Esophagus mucosa (tissue), 1 donor: ENCODE measurements at regions not wholly inside any gene's neighbourhood (a gene's known extent, or its start where the extent isn't known, plus 50 kb on each side); places are given as distances from the start of the nearest gene placed in this dataset.

ENCODE experiments used
- ATAC-seq: fragments of 200-7000 bp; cut with Tn5 transposase; one replicate; pipeline ENCODE4 v1.9.1; 2020
- donor health status: DM: yes; HTN: yes; CAD: no.

DNA sequence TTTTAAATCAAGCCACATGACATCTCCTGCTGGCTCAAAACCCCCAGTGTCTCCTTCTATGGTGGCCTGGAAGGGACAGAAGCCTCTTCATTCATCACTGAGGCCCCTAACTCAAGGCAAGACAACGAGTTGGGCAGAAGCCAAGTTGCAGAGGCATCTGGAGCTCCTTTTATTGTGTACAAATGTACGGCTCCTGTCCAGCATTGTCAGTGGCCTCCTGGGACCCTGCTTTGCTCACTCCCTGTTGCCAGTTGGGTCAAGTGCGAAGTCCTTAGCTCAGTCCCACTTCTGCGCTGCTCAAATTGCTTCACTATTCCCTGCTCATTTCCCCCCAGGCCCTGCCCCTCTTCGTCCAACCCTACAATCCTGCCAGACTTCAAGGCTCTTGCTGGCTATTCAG, 181.2 kb upstream of the PMEPA1 start:
- no peak for ATAC-seq

DNA sequence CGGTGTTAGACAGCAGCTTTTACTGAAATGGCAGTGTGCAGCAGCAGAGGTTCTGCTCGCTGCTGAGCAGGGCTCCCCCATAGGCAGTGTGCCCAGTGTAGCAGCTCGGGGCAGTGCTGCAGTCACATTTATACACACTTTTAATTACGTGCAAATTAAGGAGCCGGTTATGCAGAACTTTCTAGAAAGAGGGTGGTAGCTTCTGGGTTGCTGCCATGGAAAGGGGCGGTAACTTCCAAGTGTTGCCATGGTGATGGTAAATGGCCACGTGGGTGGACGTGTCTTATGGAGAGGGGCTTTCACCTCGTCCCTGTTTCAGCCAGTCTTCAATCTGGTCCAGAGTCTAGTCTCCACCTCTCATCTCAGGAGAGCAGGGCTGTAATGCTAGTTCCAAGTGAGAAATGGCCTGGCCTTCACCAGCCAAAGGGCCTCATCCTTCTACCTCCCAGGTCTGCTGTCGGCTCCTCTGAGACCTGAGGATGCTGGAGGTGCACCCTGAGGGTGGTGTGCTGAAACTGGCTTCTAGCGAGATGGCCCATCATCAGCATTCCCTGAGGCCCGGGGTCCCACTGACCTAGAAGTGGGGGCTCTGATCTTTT, 180.5 kb upstream of the PMEPA1 start:
- ATAC-seq: no peak

DNA sequence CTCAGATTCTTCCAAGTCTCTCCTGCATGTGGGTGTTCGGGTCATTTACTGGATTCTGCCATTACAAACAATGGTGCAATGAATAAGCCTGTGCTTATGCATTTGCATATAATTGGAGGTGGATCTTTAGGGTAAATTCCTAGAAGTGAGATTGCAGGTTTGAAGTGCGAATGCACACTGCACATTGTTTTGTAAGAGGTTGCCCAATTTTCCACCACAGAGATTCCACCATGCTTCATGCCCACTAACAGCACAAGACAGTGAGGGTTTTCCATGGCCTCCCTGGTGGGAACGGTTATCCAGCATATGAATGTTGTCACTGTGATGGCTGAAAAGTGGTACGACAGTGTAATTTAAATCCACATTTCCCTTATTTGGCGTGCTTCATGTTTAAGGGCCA, 178.8 kb upstream of the PMEPA1 start:
- no peak for ATAC-seq

DNA sequence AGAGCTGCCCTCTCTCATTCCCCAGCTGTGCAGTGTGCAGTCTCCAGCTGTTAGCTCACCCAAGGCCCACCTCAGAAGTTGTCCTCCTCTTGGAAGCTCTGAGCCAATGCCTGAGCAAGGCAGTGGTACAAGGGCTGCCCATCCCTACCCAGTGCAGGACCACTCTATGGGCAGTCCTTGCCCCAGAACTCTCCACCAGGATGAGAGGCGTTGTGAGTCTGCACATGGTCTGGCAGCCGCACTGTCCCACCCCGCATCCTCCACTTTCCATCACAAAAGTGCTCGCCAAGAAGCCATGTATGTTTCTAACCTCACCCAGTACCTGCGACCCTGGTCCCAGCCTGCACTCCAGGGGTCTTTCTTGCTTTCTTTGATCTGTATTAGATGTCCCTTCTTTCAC, 175.1 kb upstream of the PMEPA1 start:
- no peak for ATAC-seq

DNA sequence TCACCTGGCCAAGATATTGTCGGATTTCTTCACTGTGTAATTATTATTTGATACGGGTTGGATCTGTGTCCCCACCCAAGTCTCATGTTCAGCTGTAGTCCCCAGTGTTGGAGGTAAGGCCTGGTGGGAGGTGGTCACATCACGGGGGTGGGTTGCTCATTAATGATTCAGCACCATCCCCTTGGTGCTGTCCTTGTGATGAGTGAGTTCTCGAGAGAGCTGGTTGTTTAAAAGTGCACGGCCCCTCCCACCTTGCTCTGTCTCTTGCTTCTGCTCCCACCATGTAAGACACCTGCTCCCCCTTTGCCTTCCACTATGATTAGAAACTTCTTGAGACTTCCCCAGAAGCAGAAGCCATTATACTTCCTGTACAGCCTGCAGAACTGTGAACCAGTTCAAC, 173.9 kb upstream of the PMEPA1 start:
- no peak for ATAC-seq

DNA sequence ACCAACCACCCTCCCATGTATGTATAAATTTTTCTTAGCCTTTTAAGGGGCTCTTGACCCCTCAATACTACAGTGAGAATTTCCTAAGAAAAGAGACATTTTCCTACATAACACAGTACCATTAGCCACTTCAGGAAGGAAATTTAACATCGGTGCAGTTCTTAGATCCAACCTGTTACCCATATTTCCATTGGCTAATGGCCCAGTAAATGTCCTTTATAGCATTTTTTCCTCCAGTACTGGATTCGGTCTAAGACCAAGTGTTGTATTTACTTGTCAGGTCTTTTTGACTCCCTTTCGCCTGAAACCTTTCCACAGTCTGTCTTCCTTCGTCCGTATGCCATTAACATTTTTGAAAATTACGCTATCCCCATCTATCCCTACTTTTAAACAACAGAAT, 173.4 kb upstream of the PMEPA1 start:
- no peak for ATAC-seq

DNA sequence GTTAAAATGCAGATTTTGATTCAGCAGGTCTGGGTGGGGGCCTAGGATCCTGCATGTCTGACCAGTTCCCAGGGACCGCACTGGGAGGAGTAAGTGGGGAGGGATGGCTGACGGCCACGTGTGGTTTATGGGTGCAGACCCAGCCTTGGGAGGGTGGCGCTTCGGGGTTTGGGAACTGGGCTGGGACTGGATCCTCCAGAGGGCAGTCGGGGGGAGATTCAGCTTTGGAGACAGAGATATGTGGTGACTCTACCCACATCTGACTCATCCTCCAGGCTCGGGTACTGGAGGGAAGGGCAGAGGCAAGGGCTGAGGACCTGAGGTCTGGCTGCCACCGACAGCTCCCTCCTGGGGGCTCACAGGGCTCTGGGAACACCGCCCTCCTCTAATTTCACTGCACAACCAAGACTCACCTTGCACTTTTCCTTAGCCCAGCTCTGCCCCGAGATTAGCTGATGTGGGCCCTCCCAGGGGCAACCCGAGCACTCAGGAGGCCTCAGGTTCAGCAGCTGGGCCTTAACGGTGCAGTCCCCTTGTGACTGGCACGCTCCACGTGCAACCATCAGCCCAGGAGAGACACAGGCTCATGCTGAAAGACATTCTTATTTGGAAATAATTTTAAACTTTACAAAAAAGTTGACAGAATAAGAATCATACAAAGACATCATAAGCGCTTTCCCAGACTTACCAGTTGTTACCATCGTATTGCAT, 172.8 kb upstream of the PMEPA1 start:
- ATAC-seq: no peak

DNA sequence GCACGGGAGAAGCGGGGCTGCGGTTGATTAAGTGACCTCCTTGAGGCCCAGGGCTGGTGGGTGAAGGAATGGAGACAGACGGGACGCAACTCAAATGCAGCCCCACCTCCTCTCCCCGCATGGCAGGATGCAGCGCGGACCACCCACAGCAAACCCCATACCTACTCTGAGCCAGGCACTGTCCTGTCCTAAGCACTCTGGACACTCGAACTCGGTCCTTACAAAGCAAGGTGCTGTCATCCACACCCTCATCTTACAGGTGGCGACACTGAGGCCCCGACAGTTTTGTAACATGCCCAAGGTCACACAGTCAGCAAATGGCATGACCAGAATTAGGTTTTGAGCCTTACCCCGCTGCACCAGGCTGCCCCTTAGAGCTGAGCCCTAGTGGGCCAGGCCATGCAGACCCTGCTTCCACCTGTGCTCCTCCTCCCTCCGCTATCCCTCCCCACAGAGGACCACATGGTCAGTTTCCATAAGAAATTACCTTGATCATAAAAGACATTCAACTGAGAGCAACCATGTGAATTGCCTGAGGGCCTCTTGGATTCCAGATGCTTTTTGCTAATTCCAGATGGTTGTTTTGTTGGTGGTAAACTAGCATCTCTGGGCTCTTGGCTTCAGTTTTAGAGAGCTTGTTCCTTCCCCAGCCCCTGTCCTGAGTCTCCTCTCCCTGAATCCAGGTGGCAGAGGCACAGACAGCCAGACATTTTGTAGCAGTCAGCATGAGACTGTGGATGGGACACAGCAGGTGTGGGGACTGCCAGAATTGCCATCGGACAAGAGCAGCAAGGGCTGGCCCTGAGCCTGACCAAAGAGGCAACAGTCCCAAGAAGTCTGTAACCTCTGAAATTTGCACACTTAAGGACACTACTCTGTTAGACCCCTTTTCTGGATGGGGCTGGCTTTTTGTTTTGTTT, 171.9 kb upstream of the PMEPA1 start:
- no peak for ATAC-seq

DNA sequence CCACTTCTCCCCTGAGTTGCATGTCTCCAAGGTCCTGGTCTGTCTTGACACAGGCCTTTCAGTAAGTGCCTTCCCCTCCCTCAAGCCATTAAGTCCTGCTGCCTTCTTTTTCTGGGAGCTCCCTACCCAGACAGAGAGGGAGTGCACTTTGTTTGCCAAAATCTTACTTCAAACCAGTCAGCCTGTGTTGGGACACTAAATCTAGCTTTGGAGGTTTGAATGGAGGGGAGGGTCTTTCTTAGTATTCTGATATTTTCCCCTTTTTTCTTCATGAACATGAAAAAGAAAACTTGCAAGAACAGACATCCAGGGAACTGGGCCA, 170.7 kb upstream of the PMEPA1 start:
- ATAC-seq: no peak

DNA sequence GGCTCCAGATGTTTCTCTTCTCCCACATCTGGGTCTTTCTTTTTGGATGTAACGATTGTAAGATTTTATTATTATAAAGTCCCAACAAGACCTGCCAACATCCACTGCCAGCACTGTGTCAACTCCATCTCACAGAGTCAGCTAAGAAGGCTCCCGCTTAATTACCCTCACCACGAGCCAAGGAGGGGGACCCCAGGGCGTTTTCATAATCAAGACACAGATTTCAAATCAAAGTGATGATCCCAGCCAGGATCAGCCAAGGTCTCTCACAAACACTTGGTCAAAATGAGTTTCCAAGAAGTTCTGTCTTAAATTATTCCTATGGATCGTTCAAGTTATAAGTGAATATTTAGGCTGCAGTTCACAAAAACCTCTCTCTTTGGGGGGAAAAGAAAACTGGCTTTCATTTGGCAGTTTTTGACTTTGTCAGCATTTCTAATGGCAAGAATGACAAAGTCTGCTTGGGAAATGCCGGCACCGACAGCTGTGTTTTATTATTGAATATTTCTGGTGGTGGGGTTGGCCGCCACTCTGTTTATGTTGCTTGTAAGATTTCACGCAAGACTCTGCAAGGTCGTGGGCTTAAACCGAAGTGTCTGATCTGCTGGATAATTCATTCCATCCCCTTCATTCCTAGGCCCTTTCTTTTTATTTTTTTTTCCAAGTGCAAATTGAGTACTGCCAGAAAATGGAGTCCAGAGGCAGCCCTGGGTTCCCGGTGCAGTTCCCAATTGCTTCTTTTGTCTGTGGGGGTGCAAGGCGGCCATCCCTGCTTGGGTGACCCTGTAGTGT, 170.2 kb upstream of the PMEPA1 start:
- ATAC-seq: no peak

DNA sequence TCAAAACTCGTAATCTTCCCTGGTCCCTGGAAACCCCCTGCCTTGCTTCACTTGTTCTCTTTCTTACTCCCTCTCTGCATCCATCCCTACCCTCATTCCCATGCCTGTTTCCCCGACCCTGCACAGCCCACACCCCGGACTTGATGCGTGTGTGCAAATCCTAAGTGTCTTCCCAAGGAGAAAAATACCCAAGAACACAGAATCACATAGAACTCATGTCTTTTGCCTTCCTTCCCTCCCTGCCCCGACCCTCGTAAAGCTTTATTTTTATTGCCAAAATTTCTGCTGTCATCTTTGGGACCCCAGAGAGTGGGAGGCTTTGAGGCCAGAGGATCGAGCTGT, 169.6 kb upstream of the PMEPA1 start:
- no peak for ATAC-seq

DNA sequence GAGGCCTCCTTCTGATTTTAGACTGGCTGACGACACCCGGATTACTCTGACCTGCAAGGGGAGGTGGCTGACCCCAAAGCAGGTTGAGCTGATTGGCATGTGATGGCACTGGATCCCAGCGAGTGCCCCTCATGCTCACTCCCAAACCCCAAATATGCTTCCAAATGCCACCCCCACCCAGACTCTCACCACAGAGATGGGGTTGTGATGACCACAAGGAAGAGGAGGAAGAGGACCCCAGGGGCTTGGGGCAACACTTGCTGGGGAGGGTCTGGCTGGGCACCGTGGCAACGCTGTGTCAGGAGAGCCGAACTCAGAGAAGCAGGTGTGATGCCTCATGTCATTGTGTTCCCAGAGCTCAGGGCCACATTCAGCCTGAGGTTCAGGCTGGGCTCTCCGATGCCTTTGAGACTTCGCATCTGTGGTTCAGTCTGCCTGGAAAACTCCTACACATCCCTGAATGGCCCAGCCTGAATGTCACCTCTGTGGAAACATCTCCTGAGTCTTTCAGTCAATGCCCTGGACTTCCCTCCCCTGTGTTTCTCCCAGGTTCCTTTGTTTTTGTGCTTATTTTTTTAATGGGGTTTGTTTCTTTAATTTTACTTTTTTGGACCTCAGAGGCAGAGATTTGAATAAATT, 169.1 kb upstream of the PMEPA1 start:
- no peak for ATAC-seq

DNA sequence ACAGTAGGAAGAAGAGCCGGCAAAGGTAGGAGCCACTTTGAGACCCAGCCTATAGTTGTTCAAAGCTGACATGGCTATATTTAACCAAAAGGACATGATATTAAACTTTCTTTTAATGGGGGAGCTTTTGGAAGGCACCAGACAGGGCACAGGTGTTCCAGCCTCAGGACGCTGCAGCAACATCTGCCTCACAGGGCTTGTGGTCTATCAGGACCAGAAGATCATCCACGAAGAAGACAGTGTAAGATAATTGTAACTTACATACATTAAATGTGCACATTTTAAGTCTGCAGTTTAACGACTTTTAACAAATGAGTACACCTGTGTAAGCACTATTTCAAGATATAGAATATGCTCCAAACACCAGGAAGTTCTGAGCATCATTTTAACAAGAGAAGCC, 168.2 kb upstream of the PMEPA1 start:
- ATAC-seq: no peak

DNA sequence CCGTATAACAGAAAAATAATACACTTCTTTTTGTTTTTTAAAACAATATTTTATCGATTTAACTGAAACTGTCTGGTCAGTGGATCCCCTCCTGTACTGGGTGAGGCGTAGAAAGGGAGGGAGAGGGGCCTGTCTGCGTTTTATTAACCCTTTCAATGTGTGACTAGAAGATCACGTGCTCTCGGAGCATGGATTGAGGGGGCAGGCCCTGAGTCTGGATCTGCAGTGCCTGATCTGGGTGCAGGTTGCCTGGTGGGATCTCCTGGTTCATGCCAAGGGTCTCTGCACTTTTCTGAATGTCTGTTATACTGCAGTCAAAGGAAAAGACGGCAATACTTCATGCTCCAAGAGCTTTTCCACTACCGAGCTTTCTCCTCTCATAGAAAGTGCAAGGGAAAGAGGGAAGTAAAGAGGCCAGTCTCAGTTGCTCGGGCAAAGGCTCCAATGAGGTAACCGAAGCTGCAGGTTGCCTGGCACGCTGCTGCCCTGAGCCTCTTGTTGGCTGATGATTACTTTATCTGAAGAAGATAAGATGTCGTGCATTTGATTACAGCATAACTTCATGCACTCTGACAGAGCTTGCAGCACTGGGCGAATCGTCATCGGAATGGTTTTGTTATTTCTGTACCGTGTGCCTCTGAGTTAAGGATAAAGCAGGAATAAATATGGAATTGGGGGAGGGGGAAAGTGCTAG, 167.5 kb upstream of the PMEPA1 start:
- no peak for ATAC-seq

DNA sequence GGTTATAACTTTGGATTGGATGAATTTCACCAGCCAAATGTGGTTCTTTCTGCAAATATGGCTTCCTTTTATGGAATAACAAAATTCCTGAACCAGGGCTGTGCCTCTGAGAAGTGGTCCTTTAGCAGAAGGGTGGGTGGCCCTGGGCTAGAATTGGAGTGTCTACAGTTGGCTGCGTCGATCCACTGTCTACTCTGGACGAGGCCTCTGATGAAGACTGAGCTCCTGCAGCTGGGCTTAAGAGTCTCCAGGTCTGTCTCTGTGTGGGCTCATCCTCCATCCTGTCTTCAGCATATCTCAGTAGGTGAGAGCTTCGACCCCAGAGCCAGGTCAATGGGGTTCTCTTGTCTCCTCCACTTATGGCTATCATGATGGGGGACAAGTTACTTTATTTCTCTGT, 166.3 kb upstream of the PMEPA1 start:
- no peak for ATAC-seq

DNA sequence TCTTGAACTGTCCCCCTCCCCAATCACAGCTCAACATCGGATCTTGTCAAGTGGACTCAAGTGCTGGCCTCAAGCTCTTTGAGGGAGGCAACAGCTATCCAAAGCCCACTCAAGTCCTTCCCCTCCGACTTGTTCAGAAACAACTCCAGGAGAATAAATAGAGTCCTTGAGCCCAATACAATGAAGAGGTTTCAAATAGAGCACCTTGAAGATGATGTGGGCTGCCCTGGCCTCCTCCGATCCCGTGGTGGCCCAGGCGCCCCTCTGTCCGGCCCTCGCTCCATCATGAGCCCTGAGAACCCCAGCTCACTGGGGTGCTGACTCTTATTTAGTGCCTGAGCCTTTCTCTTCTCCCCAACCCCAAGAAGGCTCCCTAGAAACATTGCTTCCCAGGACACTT, 164.3 kb upstream of the PMEPA1 start:
- no peak for ATAC-seq

DNA sequence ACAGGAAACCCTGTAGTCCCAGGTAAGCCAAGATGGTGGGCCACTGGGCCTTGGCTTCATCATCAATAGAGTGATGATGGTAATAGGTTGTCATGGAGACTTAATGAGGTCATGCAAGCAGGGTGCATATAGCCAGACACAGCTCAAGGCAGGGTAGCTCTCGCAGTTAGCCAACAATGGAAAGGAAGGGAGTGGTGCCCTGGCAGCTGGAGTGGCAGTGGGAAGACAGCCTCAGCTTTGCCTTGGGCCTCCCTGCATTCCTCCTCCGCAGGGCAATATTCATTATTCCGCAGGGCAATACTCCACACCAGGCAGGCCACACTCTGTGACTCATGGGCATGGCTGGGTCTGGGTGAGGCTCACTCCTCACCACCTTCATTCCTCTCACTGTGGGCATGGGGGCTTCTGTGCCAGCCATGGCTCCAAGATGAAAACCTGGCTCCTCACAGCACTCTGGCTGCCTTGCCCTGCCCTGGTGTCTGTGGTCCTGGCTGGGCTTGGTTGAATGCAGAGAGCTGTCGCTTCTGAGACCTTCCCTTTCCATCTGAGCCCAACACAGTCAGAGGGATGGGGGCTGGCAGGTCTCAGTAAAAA, 163.1 kb upstream of the PMEPA1 start:
- no peak for ATAC-seq

DNA sequence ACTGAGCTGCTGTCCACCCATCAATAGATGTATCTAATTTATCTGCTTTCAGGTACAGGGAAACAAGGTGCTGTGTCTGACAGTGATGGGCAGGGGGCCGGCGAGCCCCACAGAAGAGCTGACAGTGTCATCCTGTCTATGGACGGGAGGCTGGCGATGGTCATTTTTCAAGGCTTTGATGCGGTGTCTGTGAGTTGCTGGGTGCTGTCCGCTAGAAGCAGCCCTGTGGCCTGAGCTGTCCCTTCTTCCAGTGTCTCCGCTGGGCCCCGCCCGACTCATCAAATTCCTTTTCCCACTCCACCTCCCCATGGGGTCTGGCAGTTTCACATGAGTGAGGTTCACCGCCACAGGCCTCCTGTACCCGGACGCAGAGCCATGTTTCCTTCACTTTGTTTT, 161.4 kb upstream of the PMEPA1 start:
- no peak for ATAC-seq

DNA sequence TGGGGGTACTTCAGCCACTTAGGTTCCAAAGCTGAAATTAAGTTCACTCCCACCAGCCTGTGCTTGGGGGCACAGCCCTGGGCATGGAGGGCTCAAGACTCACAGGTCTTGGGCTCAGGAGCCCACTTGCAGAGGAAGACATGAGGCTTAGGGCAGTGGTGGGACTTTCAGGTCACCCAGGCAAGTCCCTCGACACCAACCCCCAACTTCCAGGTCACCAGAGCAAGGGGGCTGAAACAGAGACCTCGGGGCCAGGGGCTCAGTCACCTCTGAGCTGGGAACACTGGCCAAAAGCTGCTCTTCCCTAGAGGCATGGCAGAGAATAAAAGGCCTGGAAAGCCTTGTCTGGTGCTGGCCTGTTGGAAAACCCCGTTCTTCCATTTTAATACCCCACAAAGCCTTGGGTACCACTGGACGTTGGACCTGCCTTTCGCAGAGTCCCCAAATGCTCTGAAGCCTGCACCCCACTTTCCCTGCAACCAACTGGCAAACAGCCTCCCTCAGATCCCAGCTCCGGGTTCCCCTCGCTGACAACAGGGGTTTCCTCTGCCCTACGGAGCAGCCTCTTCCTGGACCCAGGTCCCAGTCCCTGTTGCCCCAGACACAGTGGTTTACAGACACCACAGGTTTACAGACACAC, 160.9 kb upstream of the PMEPA1 start:
- ATAC-seq: no peak

DNA sequence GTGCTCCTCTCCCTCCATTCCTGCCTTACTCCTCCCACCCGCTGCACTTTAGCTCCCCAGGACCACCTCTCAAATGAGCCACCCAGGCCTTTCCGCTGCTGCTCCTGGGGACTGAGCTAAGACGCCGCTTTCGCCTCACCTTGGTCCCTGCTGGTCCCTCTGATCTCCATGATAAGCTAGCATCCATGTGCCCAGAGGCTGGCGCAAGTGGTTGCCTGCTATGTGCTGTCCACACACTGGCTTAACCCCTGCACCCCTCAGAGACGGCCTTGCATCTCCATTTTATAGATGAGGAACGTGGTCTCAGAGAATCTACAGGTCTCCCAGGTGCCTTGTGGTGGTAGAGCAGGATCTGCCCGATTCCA, 160.1 kb upstream of the PMEPA1 start:
- no peak for ATAC-seq

DNA sequence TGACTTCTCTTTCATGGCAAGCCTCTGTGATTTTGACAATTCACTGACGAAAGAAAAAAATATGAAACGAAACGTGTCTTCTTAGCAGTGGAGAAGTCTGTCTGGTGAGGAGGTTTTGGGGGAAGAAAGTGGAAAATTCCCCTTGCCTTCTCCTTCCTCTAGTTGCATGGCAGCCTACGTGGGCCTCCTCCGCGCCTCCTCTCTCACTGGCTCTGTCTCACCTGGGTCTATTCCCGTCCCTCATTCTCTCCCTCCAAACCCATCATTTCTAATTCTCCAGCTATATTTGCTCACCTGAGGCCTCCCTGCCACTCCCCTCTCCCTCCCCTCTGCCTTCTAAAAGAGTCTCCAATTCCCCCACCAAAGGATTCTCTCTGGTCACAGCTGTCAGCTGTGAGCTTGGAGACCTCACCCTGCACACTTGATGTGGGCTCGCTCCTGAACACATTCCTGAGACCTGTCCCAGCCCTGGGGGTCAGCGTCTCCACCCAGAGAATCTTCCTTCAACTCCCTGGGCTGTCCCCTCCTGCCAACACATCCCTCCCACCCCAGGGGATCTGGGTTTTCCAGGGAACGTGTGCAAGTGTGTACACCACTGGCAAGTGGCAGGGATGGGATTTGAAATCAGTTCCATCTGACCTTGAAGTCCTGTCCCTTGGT, 159.6 kb upstream of the PMEPA1 start:
- ATAC-seq: no peak
